Tibial artery (tissue), 4 donors: ENCODE measurements at regions not wholly inside any gene's neighbourhood (a gene's known extent, or its start where the extent isn't known, plus 50 kb on each side); places are given as distances from the start of the nearest gene placed in this dataset.
A peak's percentile ranks its signal among the peaks of the same experiment; 100 is the strongest.

Source experiments
- DNase-seq, 2 donors: peaks; one replicate each; pipeline ENCODE4 v3.0.0-alpha.2; 2019
- H3K27ac ChIP-seq, 2 donors: fragments of 200-600 bp; sonication (generic) in 1 of 2; 1 replicate in 1 of 2; 2 replicates in 1 of 2; pipeline ENCODE4 v1.5.1; 2018 to 2019; ENCODE audit warnings: mild to moderate bottlenecking in 1 of 2
- H3K27me3 ChIP-seq, 2 donors: fragments of 200-600 bp; sonication (generic) in 1 of 2; one replicate each; pipeline versions ENCODE4 v1.5.1 to v1.6.0; 2016 to 2019
- H3K36me3 ChIP-seq, 3 donors: fragments of 200-600 bp; sonication (generic) in 2 of 3; one replicate each; pipeline ENCODE4 v1.5.1; 2016 to 2019; ENCODE audit warnings: mild to moderate bottlenecking in 2 of 3
- H3K4me1 ChIP-seq, 4 donors: fragments of 200-600 bp; sonication (generic) in 2 of 4; 1 replicate in 3 of 4; 2 replicates in 1 of 4; pipeline ENCODE4 v1.5.1; 2016 to 2019
- H3K4me3 ChIP-seq, 2 donors: fragments of 200-600 bp; sonication (generic) in 1 of 2; 1 replicate in 1 of 2; 2 replicates in 1 of 2; pipeline ENCODE4 v1.5.1; 2018 to 2019; ENCODE audit warnings: mild to moderate bottlenecking in 2 of 2
- H3K9me3 ChIP-seq, 3 donors: fragments of 200-600 bp; sonication (generic) in 1 of 3; one replicate each; pipeline ENCODE4 v1.5.1; 2016 to 2019
- intact Hi-C: fragments of 100-400 bp; cut with DNase I; formaldehyde crosslinking; loops from one replicate; pipeline ENCODE4 v1.15.0; 2023; ENCODE audit warnings: low total_unique reads
- TF ChIP-seq, protein P1 (sequence below), 2 experiments: fragments of 200-600 bp in 1 of 2; fragments of 450-650 bp in 1 of 2; IDR thresholded peaks; one replicate each; pipeline ENCODE4 v1.5.1; 2017 to 2019; ENCODE audit warnings: antibody characterized with exemption in 2 of 2, mild to moderate bottlenecking in 1 of 2, moderate library complexity in 1 of 2

DNA sequence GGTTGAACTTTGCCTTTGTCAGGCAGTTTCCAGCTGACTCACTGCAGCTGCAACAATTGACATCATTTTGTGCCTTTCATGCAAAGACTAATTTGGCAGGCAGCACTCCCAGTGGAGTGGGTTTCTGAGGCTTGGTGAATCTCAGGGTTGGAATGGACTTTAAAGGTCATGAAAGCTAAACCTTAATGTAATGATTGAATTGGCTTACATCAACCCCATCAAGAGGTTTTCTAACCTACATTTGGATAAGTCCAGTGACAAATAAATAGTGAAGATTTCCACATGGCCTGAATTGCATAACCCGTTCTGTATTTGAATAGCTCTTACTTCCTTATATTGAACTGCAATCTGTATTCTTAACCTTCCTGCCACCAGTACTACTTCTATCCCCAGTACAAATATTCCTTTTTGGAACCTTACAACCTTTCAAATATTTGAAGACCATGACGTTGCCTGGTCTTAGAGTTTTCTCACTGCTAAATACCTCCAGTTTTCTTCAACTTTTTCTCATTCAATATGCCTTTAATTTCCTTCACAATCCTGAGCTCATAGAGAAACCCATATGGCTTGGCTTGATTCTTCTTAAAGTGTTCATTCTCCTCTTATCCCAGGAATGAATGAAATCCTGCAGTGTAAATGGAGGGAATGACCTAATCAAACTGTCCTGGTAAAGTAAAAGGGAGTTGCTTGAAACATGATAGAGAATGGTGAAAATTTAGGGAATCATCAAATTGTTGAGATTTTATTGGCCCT lies 168.1 kb upstream of the NOVA1 start:
- Histone ChIP-seq H3K27ac (no peak overlapping the region), H3K36me3 (no peaks in the 10 kb centered on the region), H3K4me1 (peaks cover 0 to 8% (median 0%) of the 10 kb centered on the region in 4 donors), H3K9me3 (no peaks in the 10 kb centered on the region), H3K4me3 (no peak overlapping the region), H3K27me3 (no peaks in the 10 kb centered on the region)
- DNase-seq: peak in 1 of 2 donors; percentile 35
- intact Hi-C loops: no loop called here
- TF ChIP-seq, protein P1, sequence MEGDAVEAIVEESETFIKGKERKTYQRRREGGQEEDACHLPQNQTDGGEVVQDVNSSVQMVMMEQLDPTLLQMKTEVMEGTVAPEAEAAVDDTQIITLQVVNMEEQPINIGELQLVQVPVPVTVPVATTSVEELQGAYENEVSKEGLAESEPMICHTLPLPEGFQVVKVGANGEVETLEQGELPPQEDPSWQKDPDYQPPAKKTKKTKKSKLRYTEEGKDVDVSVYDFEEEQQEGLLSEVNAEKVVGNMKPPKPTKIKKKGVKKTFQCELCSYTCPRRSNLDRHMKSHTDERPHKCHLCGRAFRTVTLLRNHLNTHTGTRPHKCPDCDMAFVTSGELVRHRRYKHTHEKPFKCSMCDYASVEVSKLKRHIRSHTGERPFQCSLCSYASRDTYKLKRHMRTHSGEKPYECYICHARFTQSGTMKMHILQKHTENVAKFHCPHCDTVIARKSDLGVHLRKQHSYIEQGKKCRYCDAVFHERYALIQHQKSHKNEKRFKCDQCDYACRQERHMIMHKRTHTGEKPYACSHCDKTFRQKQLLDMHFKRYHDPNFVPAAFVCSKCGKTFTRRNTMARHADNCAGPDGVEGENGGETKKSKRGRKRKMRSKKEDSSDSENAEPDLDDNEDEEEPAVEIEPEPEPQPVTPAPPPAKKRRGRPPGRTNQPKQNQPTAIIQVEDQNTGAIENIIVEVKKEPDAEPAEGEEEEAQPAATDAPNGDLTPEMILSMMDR (IDR thresholded peaks at IDR 0.05): no peak

DNA sequence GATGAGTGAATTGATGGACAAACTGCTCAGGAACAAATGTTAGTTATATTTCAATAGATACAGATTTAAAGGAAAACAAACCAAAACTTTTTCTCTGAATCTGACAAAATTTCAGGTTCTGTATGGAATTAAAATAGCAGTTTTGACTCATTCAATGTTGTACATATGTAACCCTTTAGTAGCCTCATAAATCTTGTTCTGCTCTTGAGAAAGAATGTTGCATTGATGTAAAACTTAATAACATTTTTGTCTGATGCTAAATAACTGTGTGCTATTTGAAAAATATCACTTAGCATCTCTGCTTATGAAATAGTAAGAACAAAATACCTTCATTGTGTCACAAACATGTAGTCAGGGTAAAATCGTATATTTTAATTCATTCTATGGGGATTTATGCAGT lies 168.9 kb upstream of the NOVA1 start:
- Histone ChIP-seq H3K4me3 (no peak overlapping the region), H3K4me1 (peaks cover 0 to 8% (median 0%) of the 10 kb centered on the region in 4 donors), H3K36me3 (no peaks in the 10 kb centered on the region), H3K9me3 (no peaks in the 10 kb centered on the region), H3K27me3 (no peaks in the 10 kb centered on the region), H3K27ac (no peak overlapping the region)
- TF ChIP-seq, protein P1 (IDR thresholded peaks at IDR 0.05): no peak
- no peak for DNase-seq
- intact Hi-C loops: no loop called here

- intact Hi-C loops: no loop called here
- DNase-seq: no peak
- H3K36me3 ChIP-seq: no peaks in the 10 kb centered on the region
- no peak overlapping the region for H3K4me3 ChIP-seq
- no peaks in the 10 kb centered on the region for H3K9me3 ChIP-seq
- H3K27ac ChIP-seq: no peak overlapping the region
- no peaks in the 10 kb centered on the region for H3K27me3 ChIP-seq
- H3K4me1 ChIP-seq: no peaks in the 10 kb centered on the region
- TF ChIP-seq, protein P1 (IDR thresholded peaks at IDR 0.05): no peak
Observed at GRCh38 chr14:26773906-26774593, 176.2 kb upstream of the NOVA1 start.

- H3K27me3 ChIP-seq: no peaks in the 10 kb centered on the region
- H3K36me3 ChIP-seq: no peaks in the 10 kb centered on the region
- no peak for DNase-seq
- no peaks in the 10 kb centered on the region for H3K4me1 ChIP-seq
- H3K9me3 ChIP-seq: no peaks in the 10 kb centered on the region
- no peak overlapping the region for H3K4me3 ChIP-seq
- no peak overlapping the region for H3K27ac ChIP-seq
- TF ChIP-seq, protein P1 (IDR thresholded peaks at IDR 0.05): no peak
- intact Hi-C loops: no loop called here
Observed at GRCh38 chr14:26775765-26776563, 178.1 kb upstream of the NOVA1 start.

DNA sequence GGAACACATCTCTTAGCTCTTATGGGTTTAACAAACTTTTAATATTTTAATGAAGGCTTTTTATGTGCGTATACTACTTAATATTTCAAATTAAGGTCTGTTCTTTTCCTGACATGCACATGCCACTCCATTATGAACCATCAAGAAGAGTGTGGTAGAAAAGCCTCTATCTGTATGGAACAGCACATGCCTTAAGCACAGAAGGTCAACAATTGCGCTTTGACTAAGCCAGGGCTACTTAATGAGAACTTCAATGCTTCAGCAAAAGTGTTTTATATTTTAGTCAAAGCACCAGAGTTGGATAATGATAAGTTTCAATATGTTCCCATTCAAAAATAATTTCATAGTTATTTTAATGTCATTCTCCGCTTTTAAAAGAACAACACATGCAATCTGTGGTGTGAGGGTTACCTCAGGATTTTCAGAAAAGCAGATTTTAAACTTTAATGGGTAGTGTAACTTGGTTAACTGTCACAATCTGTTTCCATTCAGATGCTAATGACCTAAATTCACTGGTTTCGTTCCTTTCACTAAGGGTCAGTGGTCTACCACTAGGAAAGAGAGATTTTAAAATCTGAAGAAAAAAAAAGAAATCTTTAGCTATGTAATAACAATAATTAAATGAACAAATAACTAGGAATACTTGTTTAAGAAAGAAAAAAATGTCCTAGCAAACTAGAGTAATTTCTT lies 193.4 kb upstream of the NOVA1 start:
- no peaks in the 10 kb centered on the region for H3K27me3 ChIP-seq
- DNase-seq: no peak
- H3K4me3 ChIP-seq: no peak overlapping the region
- intact Hi-C loops: no loop called here
- no peaks in the 10 kb centered on the region for H3K36me3 ChIP-seq
- H3K9me3 ChIP-seq: no peaks in the 10 kb centered on the region
- H3K27ac ChIP-seq: no peak overlapping the region
- TF ChIP-seq, protein P1 (IDR thresholded peaks at IDR 0.05): no peak
- H3K4me1 ChIP-seq: no peaks in the 10 kb centered on the region
